ENCODE measurements at regions not wholly inside any gene's neighbourhood (a gene's known extent, or its start where the extent isn't known, plus 50 kb on each side); places are given as distances from the start of the nearest gene placed in this dataset.

GRCh38 chr2:181235011-181235410 lies 222.2 kb upstream of the ITGA4 start:
- Histone ChIP-seq H3K4me1 (ENCODE audit: control insufficient read depth, extremely low read depth, insufficient read depth, low read length) (no peaks in the 10 kb centered on the region), H3K4me3 (ENCODE audit: control insufficient read depth in 2 of 3, extremely low read depth in 1 of 3, insufficient read depth in 2 of 3, low read depth in 1 of 3, low read length in 3 of 3) (no peak overlapping the region), H3K9me3 (ENCODE audit: control insufficient read depth, low read depth, low read length) (no peaks in the 10 kb centered on the region), H3K27ac (ENCODE audit: control insufficient read depth, insufficient read depth, low read length) (no peak overlapping the region), H4K20me1 (ENCODE audit: control insufficient read depth, extremely low read depth, insufficient read depth, low read length) (no peaks in the 10 kb centered on the region), H3K36me3 (ENCODE audit: control insufficient read depth in 2 of 2, extremely low read depth in 1 of 2, insufficient read depth in 2 of 2, low read length in 2 of 2) (no peaks in the 10 kb centered on the region), H3K79me2 (ENCODE audit: control insufficient read depth, insufficient read depth, low read length) (no peaks in the 10 kb centered on the region), H3K9ac (ENCODE audit: control insufficient read depth, extremely low read depth, insufficient read depth, low read length) (no peak overlapping the region), H3K27me3 (ENCODE audit: control insufficient read depth, extremely low read depth, insufficient read depth, low read length) (no peaks in the 10 kb centered on the region), H3K9me1 (ENCODE audit: control insufficient read depth, extremely low read depth, insufficient read depth, low read length) (no peaks in the 10 kb centered on the region), H2AFZ (ENCODE audit: control insufficient read depth, low read length) (no peak overlapping the region), H3K4me2 (ENCODE audit: control insufficient read depth, extremely low read depth, insufficient read depth, low read depth, low read length) (no peak overlapping the region)
- FAIRE-seq (no peak), DNase-seq (ENCODE audit: low read depth, low spot score) (no peak)
- dilution Hi-C loops (cut with MboI; ENCODE audit: extremely low pct_ligation_motif_present, low sequenced_read_pairs): no loop called here
- no peak for TF ChIP-seq CTCF (optimal IDR thresholded peaks at IDR 0.05 in 1 of 3, IDR thresholded peaks at IDR 0.05 in 1 of 3, conservative IDR thresholded peaks at IDR 0.05 in 1 of 3; ENCODE audit: extremely low read depth in 1 of 3, insufficient read depth in 2 of 3, low read length in 3 of 3)
- TF ChIP-seq EZH2 (IDR thresholded peaks at IDR 0.05; ENCODE audit: low read length): no peak

GRCh38 chr2:181235683-181236459 lies 221.3 kb upstream of the ITGA4 start:
- TF ChIP-seq EZH2 (IDR thresholded peaks at IDR 0.05; ENCODE audit: low read length): no peak
- no peak for TF ChIP-seq CTCF (optimal IDR thresholded peaks at IDR 0.05 in 1 of 3, IDR thresholded peaks at IDR 0.05 in 1 of 3, conservative IDR thresholded peaks at IDR 0.05 in 1 of 3; ENCODE audit: extremely low read depth in 1 of 3, insufficient read depth in 2 of 3, low read length in 3 of 3)
- H3K36me3 ChIP-seq (ENCODE audit: control insufficient read depth in 2 of 2, extremely low read depth in 1 of 2, insufficient read depth in 2 of 2, low read length in 2 of 2): no peaks in the 10 kb centered on the region
- DNase-seq (ENCODE audit: low read depth, low spot score): no peak
- no peaks in the 10 kb centered on the region for H3K9me1 ChIP-seq (ENCODE audit: control insufficient read depth, extremely low read depth, insufficient read depth, low read length)
- no peaks in the 10 kb centered on the region for H3K79me2 ChIP-seq (ENCODE audit: control insufficient read depth, insufficient read depth, low read length)
- no peak overlapping the region for H2AFZ ChIP-seq (ENCODE audit: control insufficient read depth, low read length)
- H4K20me1 ChIP-seq (ENCODE audit: control insufficient read depth, extremely low read depth, insufficient read depth, low read length): no peaks in the 10 kb centered on the region
- dilution Hi-C loops (cut with MboI; ENCODE audit: extremely low pct_ligation_motif_present, low sequenced_read_pairs): no loop called here
- H3K27ac ChIP-seq (ENCODE audit: control insufficient read depth, insufficient read depth, low read length): no peak overlapping the region
- H3K27me3 ChIP-seq (ENCODE audit: control insufficient read depth, extremely low read depth, insufficient read depth, low read length): no peaks in the 10 kb centered on the region
- no peak overlapping the region for H3K9ac ChIP-seq (ENCODE audit: control insufficient read depth, extremely low read depth, insufficient read depth, low read length)
- no peak for FAIRE-seq
- no peaks in the 10 kb centered on the region for H3K4me1 ChIP-seq (ENCODE audit: control insufficient read depth, extremely low read depth, insufficient read depth, low read length)
- no peak overlapping the region for H3K4me2 ChIP-seq (ENCODE audit: control insufficient read depth, extremely low read depth, insufficient read depth, low read depth, low read length)
- H3K9me3 ChIP-seq (ENCODE audit: control insufficient read depth, low read depth, low read length): no peaks in the 10 kb centered on the region
- H3K4me3 ChIP-seq (ENCODE audit: control insufficient read depth in 2 of 3, extremely low read depth in 1 of 3, insufficient read depth in 2 of 3, low read depth in 1 of 3, low read length in 3 of 3): no peak overlapping the region
